GM19455 (cell line): ENCODE measurements at regions not wholly inside any gene's neighbourhood (a gene's known extent, or its start where the extent isn't known, plus 50 kb on each side); places are given as distances from the start of the nearest gene placed in this dataset.

Source experiments
- ATAC-seq: cut with Tn5 transposase; IDR thresholded peaks from one replicate; pipeline ENCODE4 v1.9.1; 2021; ENCODE audit not compliant: unreplicated experiment

- peak; percentile 60 for ATAC-seq
These were observed 120.1 kb upstream of the MAX start for GRCh38 chr14:65222440-65222858.

GRCh38 chr14:65223636-65224035, 121.3 kb upstream of the MAX start:
- no peak for ATAC-seq

GRCh38 chr14:65224799-65225198, 122.5 kb upstream of the MAX start:
- ATAC-seq: no peak

- ATAC-seq: no peak
These were observed 123.2 kb upstream of the MAX start for GRCh38 chr14:65225299-65226159.

- ATAC-seq: no peak
These were observed 124.7 kb upstream of the MAX start for GRCh38 chr14:65226824-65227604.

GRCh38 chr14:65228436-65228835, 126.1 kb upstream of the MAX start:
- peak; percentile 91 for ATAC-seq

- ATAC-seq: no peak
These were observed 126.8 kb upstream of the MAX start for GRCh38 chr14:65228956-65229747.

GRCh38 chr14:65229748-65230728, 127.7 kb upstream of the MAX start:
- ATAC-seq: no peak

GRCh38 chr14:65231286-65231980, 129.1 kb upstream of the MAX start:
- ATAC-seq: no peak

- no peak for ATAC-seq
These were observed 132.5 kb upstream of the MAX start for GRCh38 chr14:65234752-65235361.

GRCh38 chr14:65237023-65237814, 134.9 kb upstream of the MAX start:
- ATAC-seq: no peak

GRCh38 chr14:65237941-65238340, 135.6 kb upstream of the MAX start:
- no peak for ATAC-seq

GRCh38 chr14:65238456-65238855, 136.1 kb upstream of the MAX start:
- ATAC-seq: no peak

- ATAC-seq: no peak
These were observed 137.0 kb upstream of the MAX start for GRCh38 chr14:65239143-65239937.

- no peak for ATAC-seq
These were observed 137.6 kb upstream of the MAX start for GRCh38 chr14:65239938-65240296.

- ATAC-seq: no peak
These were observed 138.9 kb upstream of the MAX start for GRCh38 chr14:65241125-65241752.

- ATAC-seq: no peak
These were observed 140.4 kb upstream of the MAX start for GRCh38 chr14:65242732-65243134.
